ENCODE measurements at regions not wholly inside any gene's neighbourhood (a gene's known extent, or its start where the extent isn't known, plus 50 kb on each side); places are given as distances from the start of the nearest gene placed in this dataset.
"Not testable (repeated sequence)": the region's sequence is repeated elsewhere in the genome, so short reads cannot be mapped to it uniquely, and the experiment has no call there.

- no peak overlapping the region for H3K27ac ChIP-seq (ENCODE audit: low read length)
- no peak overlapping the region for H2AFZ ChIP-seq (ENCODE audit: low read length)
- no peaks in the 10 kb centered on the region for H3K27me3 ChIP-seq (ENCODE audit: low read length)
- H3K9me2 ChIP-seq (replicated peaks; ENCODE audit: insufficient read depth, low read length) = no peaks in the 10 kb centered on the region
- H3K4me2 ChIP-seq (ENCODE audit: low read depth, low read length, poor library complexity, severe bottlenecking) = no peak overlapping the region
- H3K9ac ChIP-seq (ENCODE audit: low read length) = no peak overlapping the region
- no peak overlapping the region for H3K4me3 ChIP-seq (ENCODE audit: low read length)
- no peaks in the 10 kb centered on the region for H3K4me1 ChIP-seq (ENCODE audit: low read length)
- H3K79me2 ChIP-seq (ENCODE audit: low read length) = no peaks in the 10 kb centered on the region
- no peaks in the 10 kb centered on the region for H3K9me3 ChIP-seq (ENCODE audit: low read length)
- no peaks in the 10 kb centered on the region for H3K36me3 ChIP-seq (ENCODE audit: insufficient read depth, low read length)
- no peak for DNase-seq
- H4K20me1 ChIP-seq (ENCODE audit: insufficient read depth, low read depth, low read length) = no peaks in the 10 kb centered on the region
Observed at GRCh38 chr1:99507906-99508732, 137.8 kb upstream of the PALMD start.

- not testable (repeated sequence) for H3K9me2 ChIP-seq (replicated peaks; ENCODE audit: insufficient read depth, low read length); DNase-seq; H3K9me3 ChIP-seq (ENCODE audit: low read length); H3K4me1 ChIP-seq (ENCODE audit: low read length); H3K79me2 ChIP-seq (ENCODE audit: low read length); H3K9ac ChIP-seq (ENCODE audit: low read length); H2AFZ ChIP-seq (ENCODE audit: low read length); H3K27me3 ChIP-seq (ENCODE audit: low read length); H3K4me2 ChIP-seq (ENCODE audit: low read depth, low read length, poor library complexity, severe bottlenecking); H3K36me3 ChIP-seq (ENCODE audit: insufficient read depth, low read length); H4K20me1 ChIP-seq (ENCODE audit: insufficient read depth, low read depth, low read length); H3K27ac ChIP-seq (ENCODE audit: low read length); H3K4me3 ChIP-seq (ENCODE audit: low read length)
Observed at GRCh38 chr1:99508733-99509445, 137.0 kb upstream of the PALMD start.

GRCh38 chr1:99514823-99515552, 130.9 kb upstream of the PALMD start:
- not testable (repeated sequence) for DNase-seq

GRCh38 chr1:99516141-99516540, 129.8 kb upstream of the PALMD start:
- Histone ChIP-seq H3K9ac (ENCODE audit: low read length) (no peak overlapping the region), H3K79me2 (ENCODE audit: low read length) (no peaks in the 10 kb centered on the region), H3K4me3 (ENCODE audit: low read length) (no peak overlapping the region), H2AFZ (ENCODE audit: low read length) (no peak overlapping the region), H3K9me3 (ENCODE audit: low read length) (no peaks in the 10 kb centered on the region), H3K4me2 (ENCODE audit: low read depth, low read length, poor library complexity, severe bottlenecking) (no peak overlapping the region), H3K27ac (ENCODE audit: low read length) (no peak overlapping the region), H3K4me1 (ENCODE audit: low read length) (no peaks in the 10 kb centered on the region), H4K20me1 (ENCODE audit: insufficient read depth, low read depth, low read length) (no peaks in the 10 kb centered on the region), H3K36me3 (ENCODE audit: insufficient read depth, low read length) (no peaks in the 10 kb centered on the region), H3K27me3 (ENCODE audit: low read length) (no peaks in the 10 kb centered on the region), H3K9me2 (replicated peaks; ENCODE audit: insufficient read depth, low read length) (no peaks in the 10 kb centered on the region)
- no peak for DNase-seq

More at GRCh38 chr1:99514823-99515552, 130.9 kb upstream of the PALMD start:
- not testable (repeated sequence) for H3K36me3 ChIP-seq (ENCODE audit: insufficient read depth, low read length); H3K4me3 ChIP-seq (ENCODE audit: low read length); H3K9me3 ChIP-seq (ENCODE audit: low read length); H3K79me2 ChIP-seq (ENCODE audit: low read length); H2AFZ ChIP-seq (ENCODE audit: low read length); H3K4me2 ChIP-seq (ENCODE audit: low read depth, low read length, poor library complexity, severe bottlenecking); H3K27ac ChIP-seq (ENCODE audit: low read length); H4K20me1 ChIP-seq (ENCODE audit: insufficient read depth, low read depth, low read length); H3K9me2 ChIP-seq (replicated peaks; ENCODE audit: insufficient read depth, low read length); H3K27me3 ChIP-seq (ENCODE audit: low read length); H3K9ac ChIP-seq (ENCODE audit: low read length); H3K4me1 ChIP-seq (ENCODE audit: low read length)

GRCh38 chr1:99520121-99520520, 125.8 kb upstream of the PALMD start:
- H4K20me1 ChIP-seq (ENCODE audit: insufficient read depth, low read depth, low read length) = no peaks in the 10 kb centered on the region
- H3K36me3 ChIP-seq (ENCODE audit: insufficient read depth, low read length) = no peaks in the 10 kb centered on the region
- no peaks in the 10 kb centered on the region for H3K4me1 ChIP-seq (ENCODE audit: low read length)

GRCh38 chr1:99525331-99525730, 120.6 kb upstream of the PALMD start:
- no peak overlapping the region for H3K27ac ChIP-seq (ENCODE audit: low read length)
- H3K9me2 ChIP-seq (replicated peaks; ENCODE audit: insufficient read depth, low read length) = no peaks in the 10 kb centered on the region
- no peak for DNase-seq
- no peaks in the 10 kb centered on the region for H4K20me1 ChIP-seq (ENCODE audit: insufficient read depth, low read depth, low read length)
- no peak overlapping the region for H3K9ac ChIP-seq (ENCODE audit: low read length)
- no peak overlapping the region for H3K4me3 ChIP-seq (ENCODE audit: low read length)
- H3K36me3 ChIP-seq (ENCODE audit: insufficient read depth, low read length) = no peaks in the 10 kb centered on the region
- no peak overlapping the region for H3K4me2 ChIP-seq (ENCODE audit: low read depth, low read length, poor library complexity, severe bottlenecking)
- no peaks in the 10 kb centered on the region for H3K9me3 ChIP-seq (ENCODE audit: low read length)
- no peak overlapping the region for H2AFZ ChIP-seq (ENCODE audit: low read length)
- no peaks in the 10 kb centered on the region for H3K27me3 ChIP-seq (ENCODE audit: low read length)
- no peaks in the 10 kb centered on the region for H3K4me1 ChIP-seq (ENCODE audit: low read length)
- no peaks in the 10 kb centered on the region for H3K79me2 ChIP-seq (ENCODE audit: low read length)

More at GRCh38 chr1:99520121-99520520, 125.8 kb upstream of the PALMD start:
- Histone ChIP-seq H3K9me2 (replicated peaks; ENCODE audit: insufficient read depth, low read length) (no peaks in the 10 kb centered on the region), H3K9ac (ENCODE audit: low read length) (no peak overlapping the region), H3K79me2 (ENCODE audit: low read length) (no peaks in the 10 kb centered on the region), H3K4me3 (ENCODE audit: low read length) (no peak overlapping the region), H3K27ac (ENCODE audit: low read length) (no peak overlapping the region), H2AFZ (ENCODE audit: low read length) (no peak overlapping the region), H3K27me3 (ENCODE audit: low read length) (no peaks in the 10 kb centered on the region), H3K9me3 (ENCODE audit: low read length) (no peaks in the 10 kb centered on the region), H3K4me2 (ENCODE audit: low read depth, low read length, poor library complexity, severe bottlenecking) (no peak overlapping the region)
- DNase-seq = no peak

GRCh38 chr1:99527078-99527477, 118.8 kb upstream of the PALMD start:
- Histone ChIP-seq H3K4me3 (ENCODE audit: low read length) (no peak overlapping the region), H3K36me3 (ENCODE audit: insufficient read depth, low read length) (no peaks in the 10 kb centered on the region), H3K27ac (ENCODE audit: low read length) (no peak overlapping the region), H3K9me2 (replicated peaks; ENCODE audit: insufficient read depth, low read length) (no peaks in the 10 kb centered on the region), H2AFZ (ENCODE audit: low read length) (no peak overlapping the region), H3K9ac (ENCODE audit: low read length) (no peak overlapping the region), H3K4me1 (ENCODE audit: low read length) (no peaks in the 10 kb centered on the region), H3K9me3 (ENCODE audit: low read length) (no peaks in the 10 kb centered on the region), H3K4me2 (ENCODE audit: low read depth, low read length, poor library complexity, severe bottlenecking) (no peak overlapping the region), H3K79me2 (ENCODE audit: low read length) (no peaks in the 10 kb centered on the region), H4K20me1 (ENCODE audit: insufficient read depth, low read depth, low read length) (no peaks in the 10 kb centered on the region), H3K27me3 (ENCODE audit: low read length) (no peaks in the 10 kb centered on the region)
- DNase-seq = no peak

GRCh38 chr1:99527545-99527944, 118.4 kb upstream of the PALMD start:
- H3K36me3 ChIP-seq (ENCODE audit: insufficient read depth, low read length) = no peaks in the 10 kb centered on the region
- no peak overlapping the region for H3K4me3 ChIP-seq (ENCODE audit: low read length)
- H3K9me3 ChIP-seq (ENCODE audit: low read length) = no peaks in the 10 kb centered on the region
- H3K9ac ChIP-seq (ENCODE audit: low read length) = no peak overlapping the region
- no peaks in the 10 kb centered on the region for H3K79me2 ChIP-seq (ENCODE audit: low read length)
- H3K27ac ChIP-seq (ENCODE audit: low read length) = no peak overlapping the region
- no peak for DNase-seq
- H3K4me2 ChIP-seq (ENCODE audit: low read depth, low read length, poor library complexity, severe bottlenecking) = no peak overlapping the region
- no peaks in the 10 kb centered on the region for H3K27me3 ChIP-seq (ENCODE audit: low read length)
- no peaks in the 10 kb centered on the region for H4K20me1 ChIP-seq (ENCODE audit: insufficient read depth, low read depth, low read length)
- H3K4me1 ChIP-seq (ENCODE audit: low read length) = no peaks in the 10 kb centered on the region
- H3K9me2 ChIP-seq (replicated peaks; ENCODE audit: insufficient read depth, low read length) = no peaks in the 10 kb centered on the region
- no peak overlapping the region for H2AFZ ChIP-seq (ENCODE audit: low read length)
